Testis (tissue), 2 donors: ENCODE measurements at regions not wholly inside any gene's neighbourhood (a gene's known extent, or its start where the extent isn't known, plus 50 kb on each side); places are given as distances from the start of the nearest gene placed in this dataset.

ENCODE experiments used
- DNase-seq: peaks from one replicate; pipeline ENCODE4 v3.0.0-alpha.2; 2019
- H3K27ac ChIP-seq, 2 donors: fragments of 200-600 bp; sonication (generic); one replicate each; pipeline ENCODE4 v1.5.1; 2019
- H3K27me3 ChIP-seq: fragments of 200-600 bp; sonication (generic); one replicate; pipeline ENCODE4 v1.5.1; 2019
- H3K36me3 ChIP-seq: fragments of 200-600 bp; sonication (generic); one replicate; pipeline ENCODE4 v1.5.1; 2017; ENCODE audit warnings: low read depth; ENCODE audit errors: missing control alignments
- H3K4me1 ChIP-seq: fragments of 200-600 bp; sonication (generic); one replicate; pipeline ENCODE4 v1.5.1; 2019
- H3K4me3 ChIP-seq, 2 donors: fragments of 200-600 bp; sonication (generic); one replicate each; pipeline ENCODE4 v1.5.1; 2017 to 2019
- H3K9me3 ChIP-seq: fragments of 200-600 bp; sonication (generic); one replicate; pipeline ENCODE4 v1.5.1; 2017
- CTCF ChIP-seq, 3 experiments: fragments of 450-650 bp in 2 of 3; fragments of 200-600 bp in 1 of 3; sonication (generic) in 1 of 3; IDR thresholded peaks; one replicate each; pipeline ENCODE4 v1.5.1; 2016 to 2019; ENCODE audit warnings: antibody characterized with exemption in 3 of 3, mild to moderate bottlenecking in 2 of 3, moderate library complexity in 1 of 3
- POLR2A ChIP-seq: fragments of 450-650 bp; IDR thresholded peaks from one replicate; pipeline ENCODE4 v1.6.1; 2017; ENCODE audit warnings: antibody characterized with exemption, mild to moderate bottlenecking, moderate library complexity
- WGBS, 2 donors: methylation state at CpG; one replicate each; pipeline ENCODE4 v1.1.5; 2018; 5-methylcytosine and 5-hydroxymethylcytosine counted together
- intact Hi-C: fragments of 100-400 bp; cut with DNase I; formaldehyde crosslinking; loops from one replicate; pipeline ENCODE4 v1.15.1; 2023; ENCODE audit warnings: low total_unique reads

- Histone ChIP-seq H3K9me3 (no peaks in the 10 kb centered on the region), H3K4me3 (no peak overlapping the region), H3K27ac (no peak overlapping the region), H3K27me3 (no peaks in the 10 kb centered on the region), H3K4me1 (no peaks in the 10 kb centered on the region), H3K36me3 (no peaks in the 10 kb centered on the region)
- intact Hi-C loops, result no loop called here
- WGBS, 2 donors, result 72 to 82% methylated on average over 4 of the region's 4 CpGs
- DNase-seq, result no peak
- no peak for TF ChIP-seq CTCF (IDR thresholded peaks at IDR 0.05)
- TF ChIP-seq POLR2A, result no peak
These were observed 634.6 kb upstream of the SLC39A10 start for GRCh38 chr2:195022508-195022830.

GRCh38 chr2:195021711-195022507 lies 635.1 kb upstream of the SLC39A10 start:
- Histone ChIP-seq H3K36me3 (no peaks in the 10 kb centered on the region), H3K4me3 (no peak overlapping the region), H3K9me3 (no peaks in the 10 kb centered on the region), H3K4me1 (no peaks in the 10 kb centered on the region), H3K27ac (no peak overlapping the region), H3K27me3 (no peaks in the 10 kb centered on the region)
- TF ChIP-seq POLR2A, result no peak
- TF ChIP-seq CTCF (IDR thresholded peaks at IDR 0.05), result no peak
- no peak for DNase-seq
- intact Hi-C loops, result no loop called here
- 74 to 80% methylated on average over 3 of the region's 3 CpGs for WGBS, 2 donors

GRCh38 chr2:195018462-195018861 lies 638.6 kb upstream of the SLC39A10 start:
- TF ChIP-seq CTCF (IDR thresholded peaks at IDR 0.05), result no peak
- TF ChIP-seq POLR2A, result no peak
- H3K36me3 ChIP-seq, result no peaks in the 10 kb centered on the region
- H3K4me3 ChIP-seq, result no peak overlapping the region
- intact Hi-C loops, result no loop called here
- H3K4me1 ChIP-seq, result no peaks in the 10 kb centered on the region
- H3K27me3 ChIP-seq, result no peaks in the 10 kb centered on the region
- no peaks in the 10 kb centered on the region for H3K9me3 ChIP-seq
- no peak overlapping the region for H3K27ac ChIP-seq
- DNase-seq, result no peak

GRCh38 chr2:195017890-195018289 lies 639.1 kb upstream of the SLC39A10 start:
- TF ChIP-seq POLR2A (no peak), CTCF (IDR thresholded peaks at IDR 0.05) (no peak)
- 91 to 96% methylated on average over 1 of the region's 1 CpG for WGBS, 2 donors
- Histone ChIP-seq H3K27me3 (no peaks in the 10 kb centered on the region), H3K36me3 (no peaks in the 10 kb centered on the region), H3K9me3 (no peaks in the 10 kb centered on the region), H3K27ac (no peak overlapping the region), H3K4me3 (no peak overlapping the region), H3K4me1 (no peaks in the 10 kb centered on the region)
- intact Hi-C loops, result no loop called here
- no peak for DNase-seq

GRCh38 chr2:195016841-195017240 lies 640.2 kb upstream of the SLC39A10 start:
- intact Hi-C loops, result no loop called here
- H3K36me3 ChIP-seq, result no peaks in the 10 kb centered on the region
- no peaks in the 10 kb centered on the region for H3K9me3 ChIP-seq
- no peaks in the 10 kb centered on the region for H3K4me1 ChIP-seq
- no peak overlapping the region for H3K27ac ChIP-seq
- TF ChIP-seq POLR2A, result no peak
- TF ChIP-seq CTCF (IDR thresholded peaks at IDR 0.05), result no peak
- WGBS, 2 donors, result 65 to 73% methylated on average over 2 of the region's 2 CpGs
- no peak overlapping the region for H3K4me3 ChIP-seq
- DNase-seq, result no peak
- no peaks in the 10 kb centered on the region for H3K27me3 ChIP-seq
